ENCODE measurements at regions not wholly inside any gene's neighbourhood (a gene's known extent, or its start where the extent isn't known, plus 50 kb on each side); places are given as distances from the start of the nearest gene placed in this dataset.

DNA sequence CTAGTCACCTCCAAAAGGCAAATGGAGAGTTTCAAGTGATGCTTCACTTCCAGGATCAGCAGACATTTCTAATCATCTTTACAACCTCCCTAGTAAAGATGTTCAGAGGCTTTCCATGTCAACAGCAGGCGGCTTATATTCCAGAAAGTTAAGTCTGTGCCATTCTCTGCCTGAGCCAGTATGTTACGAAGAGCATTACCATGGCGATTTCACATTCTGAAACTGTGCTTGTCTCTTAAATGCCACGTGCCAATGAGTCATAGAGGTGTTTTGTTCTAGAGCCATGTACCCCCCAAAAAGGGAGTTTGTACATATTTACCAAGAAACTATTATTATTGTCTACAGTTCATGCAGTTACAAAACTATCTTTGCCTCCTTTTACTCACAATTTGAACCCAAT, 319.5 kb downstream of the FOXA2 start:
- TF ChIP-seq, protein P1, sequence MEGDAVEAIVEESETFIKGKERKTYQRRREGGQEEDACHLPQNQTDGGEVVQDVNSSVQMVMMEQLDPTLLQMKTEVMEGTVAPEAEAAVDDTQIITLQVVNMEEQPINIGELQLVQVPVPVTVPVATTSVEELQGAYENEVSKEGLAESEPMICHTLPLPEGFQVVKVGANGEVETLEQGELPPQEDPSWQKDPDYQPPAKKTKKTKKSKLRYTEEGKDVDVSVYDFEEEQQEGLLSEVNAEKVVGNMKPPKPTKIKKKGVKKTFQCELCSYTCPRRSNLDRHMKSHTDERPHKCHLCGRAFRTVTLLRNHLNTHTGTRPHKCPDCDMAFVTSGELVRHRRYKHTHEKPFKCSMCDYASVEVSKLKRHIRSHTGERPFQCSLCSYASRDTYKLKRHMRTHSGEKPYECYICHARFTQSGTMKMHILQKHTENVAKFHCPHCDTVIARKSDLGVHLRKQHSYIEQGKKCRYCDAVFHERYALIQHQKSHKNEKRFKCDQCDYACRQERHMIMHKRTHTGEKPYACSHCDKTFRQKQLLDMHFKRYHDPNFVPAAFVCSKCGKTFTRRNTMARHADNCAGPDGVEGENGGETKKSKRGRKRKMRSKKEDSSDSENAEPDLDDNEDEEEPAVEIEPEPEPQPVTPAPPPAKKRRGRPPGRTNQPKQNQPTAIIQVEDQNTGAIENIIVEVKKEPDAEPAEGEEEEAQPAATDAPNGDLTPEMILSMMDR (IDR thresholded peaks at IDR 0.05; ENCODE audit: insufficient read depth, low read length, poor library complexity, severe bottlenecking): no peak
- no peak for TF ChIP-seq EZH2phosphoT487 (conservative IDR thresholded peaks at IDR 0.05; ENCODE audit: low read length)
